B cell (primary cell): ENCODE measurements at regions not wholly inside any gene's neighbourhood (a gene's known extent, or its start where the extent isn't known, plus 50 kb on each side); places are given as distances from the start of the nearest gene placed in this dataset.

ENCODE experiments used
- ATAC-seq: fragments of 200-7000 bp; cut with Tn5 transposase; one replicate; pipeline ENCODE4 v1.10.0; 2021; ENCODE audit warnings: low read depth, mild to moderate bottlenecking, moderate number of reproducible peaks, moderate library complexity
- CTCF ChIA-PET: fragments of 350-600 bp; sonication (Branson Sonifier 250); formaldehyde crosslinking; loops from one replicate; lab custom pipeline; 2021; ENCODE audit warnings: antibody characterized with exemption, inconsistent platforms; lab: Charles Lee
- POLR2A ChIA-PET: fragments of 350-600 bp; sonication (Branson Sonifier 250); formaldehyde crosslinking; loops from one replicate; lab custom pipeline; 2021; ENCODE audit warnings: antibody characterized with exemption; lab: Charles Lee
- DNase-seq: peaks from one replicate; pipeline ENCODE4 v3.0.0; 2013
- H2AFZ ChIP-seq: 2 replicates; pipeline ENCODE4 v1.6.1; 2012; ENCODE audit warnings: mild to moderate bottlenecking, low read depth, low read length; ENCODE audit not compliant: insufficient read depth, poor library complexity, severe bottlenecking
- H3K27ac ChIP-seq, 2 donors: 1 replicate in 1 of 2; 2 replicates in 1 of 2; pipeline ENCODE4 v1.5.1; 2012 to 2013; ENCODE audit warnings: low read length in 2 of 2, mild to moderate bottlenecking in 2 of 2, moderate library complexity in 1 of 2
- H3K27me3 ChIP-seq, 4 experiments: fragments of 200-600 bp in 1 of 4; sonication (generic) in 1 of 4; replicated peaks in 1 of 4; 1 replicate in 2 of 4; 2 replicates in 2 of 4; pipeline versions ENCODE4 v1.6.1 to v1.7.0; 2013 to 2016; ENCODE audit warnings: low read length in 3 of 4, mild to moderate bottlenecking in 2 of 4, mixed read lengths in 1 of 4, moderate library complexity in 1 of 4; ENCODE audit not compliant: insufficient read depth in 4 of 4, control insufficient read depth in 3 of 4; ENCODE audit errors: control extremely low read depth in 1 of 4
- H3K36me3 ChIP-seq, 2 experiments: replicated peaks in 1 of 2; 1 replicate in 1 of 2; 2 replicates in 1 of 2; pipeline versions ENCODE4 v1.6.1 to v1.7.1; 2013; ENCODE audit warnings: low read length in 1 of 2; ENCODE audit not compliant: insufficient read depth in 2 of 2, control insufficient read depth in 1 of 2; ENCODE audit errors: control extremely low read depth in 1 of 2, extremely low read depth in 1 of 2
- H3K4me1 ChIP-seq, 2 donors: fragments of 200-600 bp in 1 of 2; sonication (generic) in 1 of 2; 1 replicate in 1 of 2; 2 replicates in 1 of 2; pipeline versions ENCODE4 v1.5.1 to v1.6.1; 2013 to 2017; ENCODE audit warnings: low read length in 2 of 2; ENCODE audit not compliant: control insufficient read depth in 2 of 2, insufficient read depth in 2 of 2
- H3K4me2 ChIP-seq: replicated peaks from 2 replicates; pipeline ENCODE3; 2012; ENCODE audit warnings: mild to moderate bottlenecking, low read depth, low read length; ENCODE audit not compliant: poor library complexity, severe bottlenecking
- H3K4me3 ChIP-seq, 5 experiments: fragments of 200-600 bp in 1 of 5; sonication (generic) in 1 of 5; 1 replicate in 3 of 5; 2 replicates in 2 of 5; pipeline versions ENCODE4 v1.5.1 to v1.7.0; 2011 to 2016; ENCODE audit warnings: low read length in 4 of 5, mild to moderate bottlenecking in 4 of 5, low read depth in 2 of 5, control low read depth in 1 of 5, moderate library complexity in 1 of 5; ENCODE audit not compliant: insufficient read depth in 1 of 5; ENCODE audit errors: control extremely low read depth in 1 of 5, extremely low read depth in 1 of 5
- H3K79me2 ChIP-seq: fragments of 200-600 bp; sonication (generic); one replicate; pipeline ENCODE4 v1.6.0; 2016; ENCODE audit warnings: low read length; ENCODE audit not compliant: control insufficient read depth, insufficient read depth
- H3K9ac ChIP-seq: fragments of 200-600 bp; sonication (generic); 2 replicates; pipeline ENCODE4 v1.6.1; 2017; ENCODE audit warnings: mild to moderate bottlenecking, low read length, moderate library complexity
- H3K9me3 ChIP-seq, 3 donors: one replicate each; pipeline versions ENCODE4 v1.6.1 to v1.7.1; 2013; ENCODE audit warnings: low read length in 2 of 3; ENCODE audit not compliant: control insufficient read depth in 2 of 3, insufficient read depth in 1 of 3; ENCODE audit errors: control extremely low read depth in 1 of 3
- H4K20me1 ChIP-seq: 2 replicates; pipeline ENCODE4 v1.6.0; 2012; ENCODE audit warnings: mild to moderate bottlenecking, low read length; ENCODE audit not compliant: insufficient read depth, control insufficient read depth, poor library complexity, severe bottlenecking
- H3K27ac Mint-ChIP-seq: one replicate; pipeline ENCODE4 v1.8.0; 2021; ENCODE audit warnings: mixed read lengths
- H3K27me3 Mint-ChIP-seq: one replicate; pipeline ENCODE4 v1.8.0; 2021; ENCODE audit warnings: mixed read lengths
- H3K4me1 Mint-ChIP-seq: one replicate; pipeline ENCODE4 v1.8.0; 2021; ENCODE audit warnings: mixed read lengths
- H3K4me3 Mint-ChIP-seq: one replicate; pipeline ENCODE4 v1.8.0; 2021; ENCODE audit warnings: mixed read lengths
- H3K9me3 Mint-ChIP-seq: one replicate; pipeline ENCODE4 v1.8.0; 2022; ENCODE audit warnings: mixed read lengths; ENCODE audit not compliant: insufficient read depth
- CTCF ChIP-seq: fragments of 200-600 bp; IDR thresholded peaks from one replicate; pipeline ENCODE4 v1.8.0; 2022; ENCODE audit warnings: antibody characterized with exemption, mild to moderate bottlenecking
- EZH2 ChIP-seq: IDR thresholded peaks from 2 replicates; pipeline ENCODE4 v1.6.1; 2012; ENCODE audit warnings: borderline replicate concordance, low read depth, mild to moderate bottlenecking, moderate library complexity, low read length; ENCODE audit not compliant: insufficient read depth, poor library complexity, severe bottlenecking
- WGBS: methylation state at CpG from one replicate; pipeline ENCODE4 v1.1.5; 2013; ENCODE audit warnings: missing lambda C conversion rate; ENCODE audit not compliant: insufficient coverage; 5-methylcytosine and 5-hydroxymethylcytosine counted together
- intact Hi-C: fragments of 100-400 bp; cut with micrococcal nuclease; formaldehyde crosslinking; loops from one replicate; pipeline ENCODE4 v1.10.0; 2022

- H3K36me3 ChIP-seq = no peaks in the 10 kb centered on the region
- peaks cover 4% of the 10 kb centered on the region for H3K9me3 Mint-ChIP-seq
- H3K9ac ChIP-seq = no peak overlapping the region
- no peak overlapping the region for H2AFZ ChIP-seq
- no peaks in the 10 kb centered on the region for H3K4me1 Mint-ChIP-seq
- no peak overlapping the region for H3K27ac ChIP-seq
- no peak overlapping the region for H3K27ac Mint-ChIP-seq
- H3K79me2 ChIP-seq = no peaks in the 10 kb centered on the region
- POLR2A ChIA-PET = no interaction called here
- intact Hi-C loops = no loop called here
- DNase-seq = no peak
- H3K4me2 ChIP-seq = no peak overlapping the region
- H3K9me3 ChIP-seq = no peaks in the 10 kb centered on the region
- CTCF ChIA-PET = no interaction called here
- no peaks in the 10 kb centered on the region for H3K4me1 ChIP-seq
- H3K4me3 Mint-ChIP-seq = no peak overlapping the region
- no peak overlapping the region for H3K4me3 ChIP-seq
- 100% methylated on average over 2 of the region's 3 CpGs for WGBS
- no peak for TF ChIP-seq EZH2
- no peak for TF ChIP-seq CTCF
- no peak for ATAC-seq
- H3K27me3 Mint-ChIP-seq = no peaks in the 10 kb centered on the region
- H4K20me1 ChIP-seq = no peaks in the 10 kb centered on the region
- H3K27me3 ChIP-seq = no peaks in the 10 kb centered on the region
Measured at GRCh38 chr2:34627003-34627402, 1027.9 kb upstream of the FAM98A start.

GRCh38 chr2:34604164-34604563 lies 1005.1 kb upstream of the FAM98A start:
- Histone ChIP-seq H3K4me2 (no peak overlapping the region), H3K4me1 (no peaks in the 10 kb centered on the region), H4K20me1 (no peaks in the 10 kb centered on the region), H3K9me3 (no peaks in the 10 kb centered on the region), H3K4me3 (no peak overlapping the region), H3K36me3 (no peaks in the 10 kb centered on the region), H3K9ac (no peak overlapping the region), H3K27ac (no peak overlapping the region), H3K79me2 (no peaks in the 10 kb centered on the region), H2AFZ (no peak overlapping the region), H3K27me3 (no peaks in the 10 kb centered on the region)
- Mint-ChIP-seq H3K27me3 (no peaks in the 10 kb centered on the region), H3K4me3 (no peak overlapping the region), H3K9me3 (peaks cover 4% of the 10 kb centered on the region), H3K4me1 (no peaks in the 10 kb centered on the region), H3K27ac (no peak overlapping the region)
- intact Hi-C loops = no loop called here
- TF ChIP-seq CTCF = no peak
- no peak for TF ChIP-seq EZH2
- ChIA-PET CTCF (no interaction called here), POLR2A (no interaction called here)
- ATAC-seq (no peak), DNase-seq (no peak)
- 88% methylated on average over 2 of the region's 4 CpGs for WGBS
